Tibial nerve (tissue), 4 donors: ENCODE measurements at regions not wholly inside any gene's neighbourhood (a gene's known extent, or its start where the extent isn't known, plus 50 kb on each side); places are given as distances from the start of the nearest gene placed in this dataset.

Experiments
- DNase-seq, 2 donors: peaks; one replicate each; pipeline ENCODE4 v3.0.0-alpha.2; 2019; ENCODE audit warnings: low spot score in 2 of 2
- H3K27ac ChIP-seq, 4 donors: fragments of 200-600 bp; sonication (generic) in 3 of 4; one replicate each; pipeline ENCODE4 v1.5.1; 2017 to 2019; ENCODE audit warnings: mild to moderate bottlenecking in 1 of 4
- H3K27me3 ChIP-seq, 2 donors: fragments of 200-600 bp; sonication (generic) in 1 of 2; one replicate each; pipeline versions ENCODE4 v1.5.1 to v1.6.0; 2017 to 2019
- H3K36me3 ChIP-seq, 3 donors: fragments of 200-600 bp; sonication (generic); one replicate each; pipeline ENCODE4 v1.5.1; 2018 to 2019
- H3K4me1 ChIP-seq, 4 donors: fragments of 200-600 bp; sonication (generic) in 3 of 4; one replicate each; pipeline ENCODE4 v1.5.1; 2017 to 2019
- H3K4me3 ChIP-seq, 4 donors: fragments of 200-600 bp; sonication (generic) in 3 of 4; one replicate each; pipeline ENCODE4 v1.5.1; 2017 to 2019; ENCODE audit warnings: mild to moderate bottlenecking in 1 of 4, moderate library complexity in 1 of 4
- H3K9me3 ChIP-seq, 4 donors: fragments of 200-600 bp; sonication (generic) in 3 of 4; one replicate each; pipeline ENCODE4 v1.5.1; 2017 to 2019
- CTCF ChIP-seq, 5 experiments: fragments of 200-600 bp in 3 of 5; fragments of 450-650 bp in 2 of 5; sonication (generic) in 3 of 5; IDR thresholded peaks; one replicate each; pipeline ENCODE4 v1.5.1; 2016 to 2019; ENCODE audit warnings: antibody characterized with exemption in 5 of 5, mild to moderate bottlenecking in 3 of 5, moderate library complexity in 2 of 5
- EP300 ChIP-seq, 2 donors: sonication (generic); formaldehyde crosslinking; IDR thresholded peaks; one replicate each; pipeline ENCODE4 v1.6.1; 2017; ENCODE audit warnings: antibody characterized with exemption in 2 of 2, mild to moderate bottlenecking in 1 of 2
- POLR2A ChIP-seq, 2 donors: fragments of 450-650 bp; IDR thresholded peaks; one replicate each; pipeline ENCODE4 v1.6.1; 2017; ENCODE audit warnings: antibody characterized with exemption in 2 of 2, mild to moderate bottlenecking in 2 of 2, moderate library complexity in 2 of 2
- WGBS, 2 donors: methylation state at CpG; one replicate each; pipeline ENCODE4 v1.1.5; 2018; 5-methylcytosine and 5-hydroxymethylcytosine counted together

GRCh38 chr1:14094611-14095400 is 394.8 kb downstream of the PRDM2 start:
- Histone ChIP-seq H3K27ac (no peak overlapping the region), H3K36me3 (no peaks in the 10 kb centered on the region), H3K9me3 (peaks cover 0 to 16% (median 0%) of the 10 kb centered on the region in 4 donors), H3K4me1 (no peaks in the 10 kb centered on the region), H3K4me3 (no peak overlapping the region), H3K27me3 (no peaks in the 10 kb centered on the region)
- WGBS, 2 donors: 61 to 66% methylated on average over 4 of the region's 4 CpGs
- DNase-seq: no peak
- TF ChIP-seq POLR2A (IDR thresholded peaks at IDR 0.05) (no peak), CTCF (IDR thresholded peaks at IDR 0.05) (peak in 2 of 5 experiments; percentile 12 to 31)

GRCh38 chr1:14098294-14098913 is 398.4 kb downstream of the PRDM2 start:
- H3K27ac ChIP-seq: no peak overlapping the region
- H3K4me3 ChIP-seq: no peak overlapping the region
- peaks cover 0 to 6% (median 0%) of the 10 kb centered on the region in 4 donors for H3K9me3 ChIP-seq
- no peak for DNase-seq
- no peaks in the 10 kb centered on the region for H3K36me3 ChIP-seq
- no peaks in the 10 kb centered on the region for H3K4me1 ChIP-seq
- H3K27me3 ChIP-seq: no peaks in the 10 kb centered on the region
- TF ChIP-seq EP300 (IDR thresholded peaks at IDR 0.05): no peak
- no peak for TF ChIP-seq POLR2A (IDR thresholded peaks at IDR 0.05)
- TF ChIP-seq CTCF (IDR thresholded peaks at IDR 0.05): no peak

DNA sequence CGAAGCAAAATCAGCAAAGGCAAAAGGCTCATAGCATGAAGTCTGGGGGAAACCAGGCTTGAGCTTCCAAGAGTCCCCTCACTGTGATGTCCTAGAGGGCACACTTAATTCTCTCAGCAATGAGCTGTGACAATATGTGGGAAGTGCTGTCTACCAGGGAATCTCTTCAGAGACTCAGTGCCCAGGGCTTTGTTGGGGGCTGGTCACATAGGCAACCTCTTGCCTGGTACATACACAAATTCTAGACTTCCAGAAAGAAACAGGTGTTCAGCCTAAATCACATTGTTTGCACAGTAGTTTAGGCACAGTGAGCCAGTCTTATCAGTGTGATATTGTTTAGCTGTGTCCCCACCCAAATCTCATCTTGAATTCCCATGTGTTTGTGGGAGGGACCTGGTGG is 400.5 kb downstream of the PRDM2 start:
- H3K4me3 ChIP-seq: no peak overlapping the region
- DNase-seq: no peak
- no peak overlapping the region for H3K27ac ChIP-seq
- TF ChIP-seq CTCF (IDR thresholded peaks at IDR 0.05) (no peak), EP300 (IDR thresholded peaks at IDR 0.05) (no peak), POLR2A (IDR thresholded peaks at IDR 0.05) (no peak)
- no peaks in the 10 kb centered on the region for H3K27me3 ChIP-seq
- WGBS, 2 donors: 85 to 100% methylated on average over 1 of the region's 1 CpG
- H3K9me3 ChIP-seq: peaks cover 0 to 6% (median 0%) of the 10 kb centered on the region in 4 donors
- no peaks in the 10 kb centered on the region for H3K4me1 ChIP-seq
- no peaks in the 10 kb centered on the region for H3K36me3 ChIP-seq

DNA sequence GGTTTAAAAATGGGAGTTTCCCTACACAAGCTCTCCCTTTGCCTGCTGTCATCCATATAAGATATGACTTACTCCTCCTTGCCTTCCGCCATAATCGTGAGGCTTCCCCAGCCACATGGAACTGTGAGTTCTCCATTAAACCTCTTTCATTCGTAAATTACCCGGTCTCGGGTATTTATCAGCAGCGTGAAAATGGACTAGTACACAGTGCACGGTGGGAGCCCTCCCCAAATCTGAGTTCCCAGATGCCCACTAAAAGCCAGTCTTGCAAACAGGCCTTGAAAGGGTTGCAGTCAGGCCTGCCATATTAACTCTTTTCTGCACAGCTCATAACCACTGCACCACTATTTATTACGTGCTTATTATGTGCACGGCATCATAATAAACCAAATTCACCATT is 400.9 kb downstream of the PRDM2 start:
- no peaks in the 10 kb centered on the region for H3K4me1 ChIP-seq
- no peak overlapping the region for H3K4me3 ChIP-seq
- peaks cover 0 to 6% (median 0%) of the 10 kb centered on the region in 4 donors for H3K9me3 ChIP-seq
- no peak for DNase-seq
- H3K27me3 ChIP-seq: no peaks in the 10 kb centered on the region
- TF ChIP-seq EP300 (IDR thresholded peaks at IDR 0.05) (no peak), CTCF (IDR thresholded peaks at IDR 0.05) (no peak), POLR2A (IDR thresholded peaks at IDR 0.05) (no peak)
- no peak overlapping the region for H3K27ac ChIP-seq
- WGBS, 2 donors: 75 to 81% methylated on average over 9 of the region's 9 CpGs
- no peaks in the 10 kb centered on the region for H3K36me3 ChIP-seq

DNA sequence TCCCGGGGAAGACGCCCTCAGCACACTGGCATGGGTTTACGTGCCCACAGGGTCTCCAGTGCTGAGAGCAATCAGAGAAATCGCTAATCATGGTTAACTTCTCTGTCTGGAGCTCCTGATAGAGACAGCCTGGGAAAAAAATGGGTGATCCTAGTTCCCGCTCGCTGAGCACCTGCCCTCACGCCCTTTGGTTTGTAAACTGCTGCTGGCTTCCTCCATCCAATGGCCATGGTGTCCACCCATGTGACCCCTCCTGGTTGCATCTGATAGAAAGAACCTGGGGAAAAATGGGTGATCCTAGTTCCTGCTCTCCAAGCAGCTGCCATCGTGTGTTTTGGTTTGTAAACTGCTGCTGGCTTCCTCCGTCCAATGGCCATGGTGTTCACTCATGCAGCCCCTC is 402.2 kb downstream of the PRDM2 start:
- 84 to 92% methylated on average over 9 of the region's 9 CpGs for WGBS, 2 donors
- H3K27me3 ChIP-seq: no peaks in the 10 kb centered on the region
- no peak overlapping the region for H3K4me3 ChIP-seq
- TF ChIP-seq POLR2A (IDR thresholded peaks at IDR 0.05): no peak
- no peak for TF ChIP-seq EP300 (IDR thresholded peaks at IDR 0.05)
- TF ChIP-seq CTCF (IDR thresholded peaks at IDR 0.05): no peak
- no peaks in the 10 kb centered on the region for H3K4me1 ChIP-seq
- H3K36me3 ChIP-seq: no peaks in the 10 kb centered on the region
- H3K27ac ChIP-seq: no peak overlapping the region
- peaks cover 0 to 4% (median 0%) of the 10 kb centered on the region in 4 donors for H3K9me3 ChIP-seq
- DNase-seq: no peak
